ENCODE measurements at regions not wholly inside any gene's neighbourhood (a gene's known extent, or its start where the extent isn't known, plus 50 kb on each side); places are given as distances from the start of the nearest gene placed in this dataset.

- H3K27me3 ChIP-seq (ENCODE audit: control insufficient read depth, insufficient read depth, low read length), result no peaks in the 10 kb centered on the region
- H3K36me3 ChIP-seq (ENCODE audit: control insufficient read depth, insufficient read depth, low read length), result peaks cover 1% of the 10 kb centered on the region
- no peak overlapping the region for H3K4me3 ChIP-seq (ENCODE audit: low read depth, low read length)
- DNase-seq (ENCODE audit: low read depth), result no peak
- no peak for TF ChIP-seq CTCF (IDR thresholded peaks at IDR 0.05; ENCODE audit: insufficient read depth, low read length, poor library complexity, severe bottlenecking)
Measured at GRCh38 chr6:21710908-21711627, 117.5 kb downstream of the SOX4 start.

GRCh38 chr6:21712213-21712612 lies 118.7 kb downstream of the SOX4 start:
- no peak for DNase-seq (ENCODE audit: low read depth)
- Histone ChIP-seq H3K36me3 (ENCODE audit: control insufficient read depth, insufficient read depth, low read length) (peaks cover 1% of the 10 kb centered on the region), H3K27me3 (ENCODE audit: control insufficient read depth, insufficient read depth, low read length) (no peaks in the 10 kb centered on the region), H3K4me3 (ENCODE audit: low read depth, low read length) (no peak overlapping the region)
- no peak for TF ChIP-seq CTCF (IDR thresholded peaks at IDR 0.05; ENCODE audit: insufficient read depth, low read length, poor library complexity, severe bottlenecking)

- no peak for TF ChIP-seq CTCF (IDR thresholded peaks at IDR 0.05; ENCODE audit: insufficient read depth, low read length, poor library complexity, severe bottlenecking)
- DNase-seq (ENCODE audit: low read depth), result no peak
- peaks cover under 1% of the 10 kb centered on the region for H3K36me3 ChIP-seq (ENCODE audit: control insufficient read depth, insufficient read depth, low read length)
Measured at GRCh38 chr6:21713481-21713880, 119.9 kb downstream of the SOX4 start.

GRCh38 chr6:21715180-21715579 lies 121.6 kb downstream of the SOX4 start:
- Histone ChIP-seq H3K4me3 (ENCODE audit: low read depth, low read length) (no peak overlapping the region), H3K36me3 (ENCODE audit: control insufficient read depth, insufficient read depth, low read length) (no peaks in the 10 kb centered on the region), H3K27me3 (ENCODE audit: control insufficient read depth, insufficient read depth, low read length) (no peaks in the 10 kb centered on the region)
- no peak for DNase-seq (ENCODE audit: low read depth)
- TF ChIP-seq CTCF (IDR thresholded peaks at IDR 0.05; ENCODE audit: insufficient read depth, low read length, poor library complexity, severe bottlenecking), result no peak

More at GRCh38 chr6:21713481-21713880, 119.9 kb downstream of the SOX4 start:
- H3K4me3 ChIP-seq (ENCODE audit: low read depth, low read length), result no peak overlapping the region
- no peaks in the 10 kb centered on the region for H3K27me3 ChIP-seq (ENCODE audit: control insufficient read depth, insufficient read depth, low read length)

- no peak for DNase-seq (ENCODE audit: low read depth)
- Histone ChIP-seq H3K27me3 (ENCODE audit: control insufficient read depth, insufficient read depth, low read length) (no peaks in the 10 kb centered on the region), H3K36me3 (ENCODE audit: control insufficient read depth, insufficient read depth, low read length) (no peaks in the 10 kb centered on the region), H3K4me3 (ENCODE audit: low read depth, low read length) (no peak overlapping the region)
- no peak for TF ChIP-seq CTCF (IDR thresholded peaks at IDR 0.05; ENCODE audit: insufficient read depth, low read length, poor library complexity, severe bottlenecking)
Measured at GRCh38 chr6:21722510-21722909, 129.0 kb downstream of the SOX4 start.

- DNase-seq (ENCODE audit: low read depth), result no peak
- Histone ChIP-seq H3K4me3 (ENCODE audit: low read depth, low read length) (no peak overlapping the region), H3K36me3 (ENCODE audit: control insufficient read depth, insufficient read depth, low read length) (no peaks in the 10 kb centered on the region), H3K27me3 (ENCODE audit: control insufficient read depth, insufficient read depth, low read length) (no peaks in the 10 kb centered on the region)
- TF ChIP-seq CTCF (IDR thresholded peaks at IDR 0.05; ENCODE audit: insufficient read depth, low read length, poor library complexity, severe bottlenecking), result no peak
Measured at GRCh38 chr6:21726676-21727075, 133.1 kb downstream of the SOX4 start.
